ENCODE measurements at regions not wholly inside any gene's neighbourhood (a gene's known extent, or its start where the extent isn't known, plus 50 kb on each side); places are given as distances from the start of the nearest gene placed in this dataset.

DNA sequence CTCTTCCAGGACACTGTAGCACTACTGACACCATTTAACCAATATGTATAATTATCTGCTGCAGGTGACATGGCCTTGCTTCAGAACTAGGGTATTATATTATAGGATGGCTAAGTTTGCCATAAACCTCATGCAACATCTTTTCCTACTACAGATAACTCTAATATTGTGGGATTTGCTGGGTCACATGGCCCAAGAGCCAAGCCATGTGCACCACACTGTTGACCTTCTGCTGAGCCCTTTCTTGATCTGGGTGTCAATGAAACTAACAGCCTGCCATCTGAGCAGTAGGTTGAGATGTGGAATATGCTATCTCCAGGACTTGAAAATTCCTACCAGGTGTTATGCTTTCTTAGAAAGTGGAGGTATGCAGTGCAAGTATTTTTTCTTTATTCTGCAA lies 2291.1 kb downstream of the MRPL39 start:
- TF ChIP-seq ZNF785 (tag by site-specific recombination; IDR thresholded peaks at IDR 0.05) (no peak), ZNF830 (tag by site-specific recombination; IDR thresholded peaks at IDR 0.05; ENCODE audit: low read depth) (no peak), ZNF776 (tag by site-specific recombination; IDR thresholded peaks at IDR 0.05; ENCODE audit: borderline replicate concordance) (no peak), ZNF843 (tag by site-specific recombination; IDR thresholded peaks at IDR 0.05) (no peak)
- TF ChIP-seq, protein P1, sequence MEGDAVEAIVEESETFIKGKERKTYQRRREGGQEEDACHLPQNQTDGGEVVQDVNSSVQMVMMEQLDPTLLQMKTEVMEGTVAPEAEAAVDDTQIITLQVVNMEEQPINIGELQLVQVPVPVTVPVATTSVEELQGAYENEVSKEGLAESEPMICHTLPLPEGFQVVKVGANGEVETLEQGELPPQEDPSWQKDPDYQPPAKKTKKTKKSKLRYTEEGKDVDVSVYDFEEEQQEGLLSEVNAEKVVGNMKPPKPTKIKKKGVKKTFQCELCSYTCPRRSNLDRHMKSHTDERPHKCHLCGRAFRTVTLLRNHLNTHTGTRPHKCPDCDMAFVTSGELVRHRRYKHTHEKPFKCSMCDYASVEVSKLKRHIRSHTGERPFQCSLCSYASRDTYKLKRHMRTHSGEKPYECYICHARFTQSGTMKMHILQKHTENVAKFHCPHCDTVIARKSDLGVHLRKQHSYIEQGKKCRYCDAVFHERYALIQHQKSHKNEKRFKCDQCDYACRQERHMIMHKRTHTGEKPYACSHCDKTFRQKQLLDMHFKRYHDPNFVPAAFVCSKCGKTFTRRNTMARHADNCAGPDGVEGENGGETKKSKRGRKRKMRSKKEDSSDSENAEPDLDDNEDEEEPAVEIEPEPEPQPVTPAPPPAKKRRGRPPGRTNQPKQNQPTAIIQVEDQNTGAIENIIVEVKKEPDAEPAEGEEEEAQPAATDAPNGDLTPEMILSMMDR (tag by site-specific recombination; IDR thresholded peaks at IDR 0.05) = no peak
- TF ChIP-seq, protein P2, sequence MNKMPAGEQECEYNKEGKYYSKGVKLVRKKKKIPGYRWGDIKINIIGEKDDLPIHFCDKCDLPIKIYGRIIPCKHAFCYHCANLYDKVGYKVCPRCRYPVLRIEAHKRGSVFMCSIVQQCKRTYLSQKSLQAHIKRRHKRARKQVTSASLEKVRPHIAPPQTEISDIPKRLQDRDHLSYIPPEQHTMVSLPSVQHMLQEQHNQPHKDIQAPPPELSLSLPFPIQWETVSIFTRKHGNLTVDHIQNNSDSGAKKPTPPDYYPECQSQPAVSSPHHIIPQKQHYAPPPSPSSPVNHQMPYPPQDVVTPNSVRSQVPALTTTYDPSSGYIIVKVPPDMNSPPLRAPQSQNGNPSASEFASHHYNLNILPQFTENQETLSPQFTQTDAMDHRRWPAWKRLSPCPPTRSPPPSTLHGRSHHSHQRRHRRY (tag by site-specific recombination; IDR thresholded peaks at IDR 0.05) = no peak

Measured in HEK293 (cell line).